ENCODE measurements at regions not wholly inside any gene's neighbourhood (a gene's known extent, or its start where the extent isn't known, plus 50 kb on each side); places are given as distances from the start of the nearest gene placed in this dataset.

DNA sequence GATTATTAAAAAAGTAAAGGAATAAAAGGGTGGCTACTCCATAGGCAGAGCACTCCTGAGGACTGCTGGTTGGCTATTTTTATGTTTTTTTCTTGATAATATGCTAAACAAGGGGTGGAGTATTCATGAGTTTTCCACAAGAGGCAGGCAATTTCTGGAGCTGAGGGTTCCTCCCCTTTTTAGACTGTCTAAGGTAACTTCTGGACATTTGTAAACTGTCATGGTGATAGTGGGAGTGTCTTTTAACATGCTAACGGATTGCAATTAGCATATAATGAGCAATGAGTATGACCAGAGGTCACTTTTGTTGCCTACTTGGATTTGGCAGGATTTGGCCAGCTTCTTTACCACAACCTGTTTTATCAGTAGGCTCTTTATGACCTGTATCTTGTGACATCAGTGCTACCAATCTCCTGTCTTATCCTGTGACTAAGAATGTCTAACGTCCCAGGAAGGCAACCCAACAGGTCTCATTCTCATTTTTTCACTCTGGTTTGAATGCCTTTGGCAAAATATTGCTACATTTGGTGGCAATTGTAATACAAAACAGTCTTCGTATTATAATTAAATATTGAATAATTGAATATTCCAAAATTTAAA lies 587.8 kb upstream of the POM121L12 start:
- no peak for DNase-seq
- H3K36me3 Mint-ChIP-seq: no peaks in the 10 kb centered on the region
- peaks cover 2 to 4% (median 2%) of the 10 kb centered on the region in 3 donors for H3K27me3 Mint-ChIP-seq (ENCODE audit: low read depth in 3 of 3)
- H3K27ac Mint-ChIP-seq: no peak overlapping the region
- peaks cover 13 to 61% (median 44%) of the 10 kb centered on the region in 6 donors for H3K9me3 Mint-ChIP-seq
- no peak overlapping the region for H3K4me3 Mint-ChIP-seq
- H3K4me1 Mint-ChIP-seq: no peaks in the 10 kb centered on the region

GRCh38 chr7:52436278-52436677 lies 599.2 kb upstream of the POM121L12 start:
- Mint-ChIP-seq H3K27ac (no peak overlapping the region), H3K4me1 (no peaks in the 10 kb centered on the region)

DNA sequence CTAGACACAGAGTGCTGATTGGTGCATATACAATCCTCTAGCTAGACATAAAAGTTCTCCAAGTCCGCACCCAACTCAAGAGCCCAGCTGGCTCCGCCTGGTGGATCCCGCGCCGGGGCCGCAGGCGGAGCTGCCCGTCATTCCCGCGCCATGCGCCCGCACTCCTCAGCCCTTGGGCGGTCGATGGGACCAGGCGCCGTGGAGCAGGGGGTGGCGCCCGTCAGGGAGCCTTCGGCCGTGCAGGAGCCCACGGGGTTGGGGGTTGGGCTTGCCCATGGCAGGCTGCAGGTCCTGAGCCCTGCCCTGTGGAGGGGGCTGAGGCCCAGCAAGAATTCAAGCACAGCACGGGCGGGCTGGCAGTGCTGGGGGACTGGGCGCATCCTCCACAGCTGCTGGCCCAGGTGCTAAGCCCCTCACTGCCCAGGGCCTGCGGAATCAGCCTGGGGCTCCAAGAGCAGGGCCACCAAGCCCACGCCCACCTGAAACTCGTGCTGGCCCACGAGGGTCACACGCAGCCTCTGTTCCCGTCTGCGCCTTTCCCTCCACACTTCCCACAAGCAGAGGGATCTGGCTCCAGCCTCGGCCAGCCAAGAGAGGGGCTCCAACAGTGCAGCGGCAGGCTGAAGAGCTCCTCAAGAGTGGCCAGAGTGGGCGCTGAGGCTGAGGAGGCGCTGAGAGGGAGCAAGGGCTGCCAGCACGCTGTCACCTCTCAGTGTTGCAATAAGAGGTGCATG lies 604.2 kb upstream of the POM121L12 start:
- no peak for DNase-seq
- Mint-ChIP-seq H3K36me3 (peaks cover 0 to 8% (median 5%) of the 10 kb centered on the region in 3 donors), H3K9me3 (peaks cover 13 to 55% (median 43%) of the 10 kb centered on the region in 6 donors), H3K4me3 (no peak overlapping the region), H3K27me3 (ENCODE audit: low read depth in 3 of 3) (peaks cover 0 to 5% (median 2%) of the 10 kb centered on the region in 3 donors), H3K27ac (no peak overlapping the region), H3K4me1 (no peaks in the 10 kb centered on the region)

More at GRCh38 chr7:52436278-52436677, 599.2 kb upstream of the POM121L12 start:
- Mint-ChIP-seq H3K9me3 (peaks cover 8 to 35% (median 22%) of the 10 kb centered on the region in 6 donors), H3K4me3 (no peak overlapping the region), H3K36me3 (peaks cover 0 to 4% (median 0%) of the 10 kb centered on the region in 3 donors), H3K27me3 (ENCODE audit: low read depth in 3 of 3) (peaks cover 0 to 5% (median 2%) of the 10 kb centered on the region in 3 donors)
- no peak for DNase-seq

DNA sequence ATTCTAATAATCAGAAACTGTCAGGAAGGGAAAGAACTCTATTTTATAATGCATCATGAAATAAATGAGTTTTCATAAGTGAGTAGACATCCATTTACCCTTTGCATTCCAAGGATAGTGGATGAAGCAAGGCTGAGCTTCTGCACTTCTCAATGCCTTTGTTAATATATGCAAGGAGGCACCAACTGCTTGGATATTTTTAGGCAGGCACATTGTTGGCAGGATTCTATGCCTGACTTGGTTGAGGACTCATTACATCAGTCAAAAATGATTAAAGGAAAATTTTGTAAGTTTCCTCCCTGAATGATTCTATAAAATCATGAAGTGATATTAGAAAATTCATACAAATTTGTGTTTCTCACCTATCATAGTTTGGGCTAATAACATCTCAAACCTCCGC lies 612.2 kb upstream of the POM121L12 start:
- Mint-ChIP-seq H3K27ac (no peak overlapping the region), H3K36me3 (peaks cover 0 to 4% (median 0%) of the 10 kb centered on the region in 3 donors)

GRCh38 chr7:52413051-52413450 lies 622.4 kb upstream of the POM121L12 start:
- no peaks in the 10 kb centered on the region for H3K27me3 Mint-ChIP-seq (ENCODE audit: low read depth in 3 of 3)
- no peak overlapping the region for H3K4me3 Mint-ChIP-seq
- H3K36me3 Mint-ChIP-seq: no peaks in the 10 kb centered on the region

More for the DNA sequence above, 612.2 kb upstream of the POM121L12 start:
- no peak for DNase-seq
- Mint-ChIP-seq H3K4me3 (no peak overlapping the region), H3K4me1 (no peaks in the 10 kb centered on the region), H3K9me3 (peaks cover 6 to 35% (median 19%) of the 10 kb centered on the region in 6 donors), H3K27me3 (ENCODE audit: low read depth in 3 of 3) (no peaks in the 10 kb centered on the region)

GRCh38 chr7:52410032-52410431 lies 625.4 kb upstream of the POM121L12 start:
- no peaks in the 10 kb centered on the region for H3K27me3 Mint-ChIP-seq (ENCODE audit: low read depth in 3 of 3)
- H3K9me3 Mint-ChIP-seq: peaks cover 12 to 62% (median 42%) of the 10 kb centered on the region in 6 donors
- no peaks in the 10 kb centered on the region for H3K4me1 Mint-ChIP-seq
- H3K4me3 Mint-ChIP-seq: no peak overlapping the region
- DNase-seq: no peak
- no peak overlapping the region for H3K27ac Mint-ChIP-seq
- no peaks in the 10 kb centered on the region for H3K36me3 Mint-ChIP-seq

More at GRCh38 chr7:52413051-52413450, 622.4 kb upstream of the POM121L12 start:
- Mint-ChIP-seq H3K27ac (no peak overlapping the region), H3K4me1 (no peaks in the 10 kb centered on the region), H3K9me3 (peaks cover 2 to 48% (median 41%) of the 10 kb centered on the region in 6 donors)
- no peak for DNase-seq

DNA sequence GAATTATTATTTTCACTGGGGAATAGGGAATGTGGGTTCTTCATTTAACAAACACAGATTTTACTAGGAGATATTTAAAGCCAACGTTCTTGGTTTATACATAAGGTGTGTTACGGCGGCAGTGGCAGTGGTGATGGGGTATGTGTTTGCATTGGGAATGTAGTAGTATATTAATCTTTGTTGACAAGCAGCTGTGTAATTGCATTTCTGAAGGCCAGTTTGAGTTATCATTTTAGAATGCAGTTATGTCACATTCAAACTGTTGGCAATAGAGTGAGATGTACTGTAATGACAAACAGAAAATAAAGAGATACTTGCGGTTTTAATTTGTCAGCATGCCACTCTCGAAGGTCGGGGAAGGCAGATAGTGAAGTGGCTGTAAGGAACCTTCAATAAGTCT lies 628.6 kb upstream of the POM121L12 start:
- Mint-ChIP-seq H3K4me1 (no peaks in the 10 kb centered on the region), H3K9me3 (peaks cover 17 to 49% (median 34%) of the 10 kb centered on the region in 6 donors), H3K36me3 (no peaks in the 10 kb centered on the region), H3K27ac (no peak overlapping the region), H3K27me3 (ENCODE audit: low read depth in 3 of 3) (peaks cover 0 to 1% (median 1%) of the 10 kb centered on the region in 3 donors), H3K4me3 (no peak overlapping the region)
- DNase-seq: no peak

GRCh38 chr7:52382731-52383130 lies 652.7 kb upstream of the POM121L12 start:
- H3K9me3 Mint-ChIP-seq: peaks cover 14 to 46% (median 18%) of the 10 kb centered on the region in 6 donors
- H3K4me3 Mint-ChIP-seq: no peak overlapping the region
- H3K27ac Mint-ChIP-seq: no peak overlapping the region
- no peaks in the 10 kb centered on the region for H3K36me3 Mint-ChIP-seq
- no peaks in the 10 kb centered on the region for H3K4me1 Mint-ChIP-seq
- no peak for DNase-seq
- H3K27me3 Mint-ChIP-seq (ENCODE audit: low read depth in 3 of 3): peaks cover 0 to 2% (median 0%) of the 10 kb centered on the region in 3 donors

DNA sequence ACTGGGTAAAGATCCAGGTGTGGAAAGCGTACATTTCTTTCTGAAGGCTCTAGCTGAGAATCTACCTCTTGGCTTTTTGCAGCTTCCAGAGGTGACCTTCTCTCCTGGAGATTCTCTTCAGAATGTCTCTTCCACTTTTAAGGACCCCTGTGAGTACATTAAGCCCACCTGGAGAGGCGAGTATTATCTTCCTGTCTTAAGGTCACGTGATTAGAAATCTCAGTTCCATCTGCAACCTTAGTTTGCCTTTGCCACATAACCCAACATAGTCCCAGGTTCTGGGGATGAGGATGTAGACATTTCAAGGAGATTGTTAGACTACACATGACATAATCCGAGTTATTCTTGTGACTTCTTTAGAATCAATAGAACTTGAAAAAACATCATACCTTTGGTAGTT lies 665.5 kb upstream of the POM121L12 start:
- H3K36me3 Mint-ChIP-seq: peaks cover 0 to 7% (median 6%) of the 10 kb centered on the region in 3 donors
- no peak overlapping the region for H3K27ac Mint-ChIP-seq
- peaks cover 15 to 66% (median 23%) of the 10 kb centered on the region in 6 donors for H3K9me3 Mint-ChIP-seq
- no peak for DNase-seq
- H3K27me3 Mint-ChIP-seq (ENCODE audit: low read depth in 3 of 3): peaks cover 0 to 4% (median 0%) of the 10 kb centered on the region in 3 donors
- no peak overlapping the region for H3K4me3 Mint-ChIP-seq
- H3K4me1 Mint-ChIP-seq: no peaks in the 10 kb centered on the region

DNA sequence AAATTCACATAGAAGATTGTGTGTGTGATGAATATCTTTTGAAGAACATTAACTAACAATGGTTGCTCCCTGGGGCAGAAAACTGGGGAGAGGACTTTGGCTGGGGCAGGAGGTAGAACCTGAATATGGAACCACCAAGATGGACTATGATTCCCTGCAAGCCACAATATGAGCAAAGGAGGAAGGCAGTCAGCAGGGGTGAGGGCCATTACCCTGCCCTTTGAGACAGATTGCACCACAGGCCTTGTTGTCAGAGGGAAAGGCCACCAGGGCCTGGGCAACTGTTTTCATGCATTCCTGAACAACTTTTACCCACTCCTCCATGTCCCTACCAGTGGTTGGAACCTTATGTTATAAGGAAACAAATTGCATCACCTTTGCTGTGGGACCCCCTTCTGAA lies 670.1 kb upstream of the POM121L12 start:
- Mint-ChIP-seq H3K4me1 (no peaks in the 10 kb centered on the region), H3K27me3 (ENCODE audit: low read depth in 3 of 3) (peaks cover 0 to 2% (median 0%) of the 10 kb centered on the region in 3 donors), H3K9me3 (peaks cover 9 to 49% (median 27%) of the 10 kb centered on the region in 6 donors), H3K36me3 (peaks cover 0 to 8% (median 0%) of the 10 kb centered on the region in 3 donors), H3K4me3 (no peak overlapping the region), H3K27ac (no peak overlapping the region)
- DNase-seq: no peak

DNA sequence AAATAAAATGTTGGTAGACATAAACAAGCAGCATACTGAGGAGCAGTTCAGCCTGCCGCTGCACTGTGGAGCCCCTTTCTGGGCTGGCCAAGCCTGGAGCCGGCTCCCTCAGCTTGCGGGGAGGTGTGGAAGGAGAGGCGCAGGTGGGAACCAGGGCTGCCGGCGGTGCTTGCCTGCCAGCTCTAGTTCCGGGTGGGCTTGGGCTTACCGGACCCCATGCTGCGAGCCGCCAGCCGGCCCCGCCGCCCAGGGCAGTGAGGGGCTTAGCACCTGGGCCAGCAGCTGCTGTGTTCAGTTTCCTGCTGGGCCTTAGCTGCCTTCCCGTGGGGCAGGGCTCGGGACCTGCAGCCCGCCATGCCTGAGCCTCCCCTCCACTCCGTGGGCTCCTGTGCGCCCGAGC lies 672.9 kb upstream of the POM121L12 start:
- Mint-ChIP-seq H3K36me3 (peaks cover 0 to 8% (median 0%) of the 10 kb centered on the region in 3 donors), H3K27me3 (ENCODE audit: low read depth in 3 of 3) (peaks cover 0 to 1% (median 1%) of the 10 kb centered on the region in 3 donors), H3K9me3 (peaks cover 4 to 52% (median 31%) of the 10 kb centered on the region in 6 donors), H3K27ac (no peak overlapping the region), H3K4me3 (no peak overlapping the region), H3K4me1 (no peaks in the 10 kb centered on the region)
- no peak for DNase-seq

GRCh38 chr7:52360541-52360940 lies 674.9 kb upstream of the POM121L12 start:
- peaks cover 5 to 58% (median 33%) of the 10 kb centered on the region in 6 donors for H3K9me3 Mint-ChIP-seq
- H3K4me3 Mint-ChIP-seq: no peak overlapping the region
- H3K27me3 Mint-ChIP-seq (ENCODE audit: low read depth in 3 of 3): peaks cover 0 to 2% (median 1%) of the 10 kb centered on the region in 3 donors
- DNase-seq: no peak
- no peaks in the 10 kb centered on the region for H3K4me1 Mint-ChIP-seq
- H3K27ac Mint-ChIP-seq: no peak overlapping the region
- H3K36me3 Mint-ChIP-seq: peaks cover 0 to 4% (median 0%) of the 10 kb centered on the region in 3 donors

GRCh38 chr7:52355053-52355452 lies 680.4 kb upstream of the POM121L12 start:
- no peak overlapping the region for H3K27ac Mint-ChIP-seq
- H3K4me1 Mint-ChIP-seq: no peaks in the 10 kb centered on the region
- peaks cover 8 to 64% (median 31%) of the 10 kb centered on the region in 6 donors for H3K9me3 Mint-ChIP-seq
- peaks cover 0 to 5% (median 2%) of the 10 kb centered on the region in 3 donors for H3K27me3 Mint-ChIP-seq (ENCODE audit: low read depth in 3 of 3)
- DNase-seq: no peak
- H3K36me3 Mint-ChIP-seq: peaks cover 0 to 3% (median 0%) of the 10 kb centered on the region in 3 donors
- no peak overlapping the region for H3K4me3 Mint-ChIP-seq

Data from immature natural killer cell (primary cell).